SK-N-SH treated with all-trans-retinoic acid at 6 μM for 48 hours (cell line): ENCODE measurements at regions not wholly inside any gene's neighbourhood (a gene's known extent, or its start where the extent isn't known, plus 50 kb on each side); places are given as distances from the start of the nearest gene placed in this dataset.

Source experiments
- ARNTL ChIP-seq: fragments of 450-650 bp; formaldehyde crosslinking; IDR thresholded peaks from 2 replicates; pipeline ENCODE4 v1.5.0; 2020; ENCODE audit warnings: low read depth, mild to moderate bottlenecking, moderate library complexity, borderline replicate concordance
- ESRRG ChIP-seq: fragments of 250-450 bp; sonication (Bioruptor Pico); IDR thresholded peaks from 2 replicates; pipeline ENCODE4 v1.6.1; 2021; ENCODE audit warnings: mild to moderate bottlenecking
- OSR1 ChIP-seq: fragments of 250-450 bp; sonication (Bioruptor Pico); IDR thresholded peaks from 2 replicates; pipeline ENCODE4 v1.8.0; 2022; ENCODE audit warnings: moderate library complexity, mild to moderate bottlenecking, inconsistent platforms
- PATZ1 ChIP-seq: fragments of 250-450 bp; sonication (Bioruptor Pico); IDR thresholded peaks from 2 replicates; pipeline ENCODE4 v1.8.0; 2020; ENCODE audit warnings: mild to moderate bottlenecking, moderate library complexity, borderline replicate concordance
- PPARA ChIP-seq: fragments of 250-450 bp; sonication (Bioruptor Pico); IDR thresholded peaks from 2 replicates; pipeline ENCODE4 v1.5.0; 2020; ENCODE audit warnings: mild to moderate bottlenecking, borderline replicate concordance
- TOX ChIP-seq: fragments of 250-450 bp; sonication (Bioruptor Pico); IDR thresholded peaks from 2 replicates; pipeline ENCODE4 v1.8.0; 2021; ENCODE audit warnings: mild to moderate bottlenecking, moderate library complexity, borderline replicate concordance
- ZFP30 ChIP-seq: fragments of 450-650 bp; formaldehyde crosslinking; IDR thresholded peaks from 2 replicates; pipeline ENCODE4 v1.5.0; 2022; ENCODE audit warnings: mild to moderate bottlenecking, moderate library complexity
- ZNF565 ChIP-seq: fragments of 450-650 bp; formaldehyde crosslinking; conservative IDR thresholded peaks from 2 replicates; pipeline ENCODE4 v1.5.0; 2020; ENCODE audit warnings: low read depth, mild to moderate bottlenecking, moderate library complexity
- TF ChIP-seq, protein P1 (sequence below): fragments of 250-450 bp; sonication (Bioruptor Pico); IDR thresholded peaks from 2 replicates; pipeline ENCODE4 v1.5.1; 2020; ENCODE audit warnings: low read depth, mild to moderate bottlenecking, moderate library complexity

DNA sequence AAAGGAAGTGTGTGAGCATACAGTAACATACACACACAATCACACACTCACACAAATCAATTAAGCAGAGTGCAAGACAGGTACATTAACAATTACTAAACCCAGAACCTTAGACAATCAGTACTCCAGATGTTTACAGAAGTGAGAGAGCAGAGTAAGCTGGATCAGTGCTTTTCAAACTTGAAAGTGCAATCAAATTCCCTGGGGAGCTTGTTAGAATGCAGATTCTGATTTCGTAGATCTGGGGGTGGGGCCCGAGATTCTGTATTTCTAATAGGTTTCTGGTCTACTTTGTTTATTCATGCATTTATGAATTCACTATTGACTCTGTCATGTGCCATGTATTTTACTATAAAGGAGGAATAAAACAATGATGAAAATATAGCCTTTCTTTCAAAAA is 179.6 kb upstream of the PHYHIPL start:
- TF ChIP-seq PPARA (no peak), ESRRG (CRISPR knock-in tag) (no peak), ZFP30 (CRISPR knock-in tag) (no peak), PATZ1 (CRISPR knock-in tag) (no peak), ARNTL (CRISPR knock-in tag) (no peak), ZNF565 (CRISPR knock-in tag) (no peak), OSR1 (CRISPR knock-in tag) (no peak), TOX (CRISPR knock-in tag) (no peak)
- TF ChIP-seq, protein P1, sequence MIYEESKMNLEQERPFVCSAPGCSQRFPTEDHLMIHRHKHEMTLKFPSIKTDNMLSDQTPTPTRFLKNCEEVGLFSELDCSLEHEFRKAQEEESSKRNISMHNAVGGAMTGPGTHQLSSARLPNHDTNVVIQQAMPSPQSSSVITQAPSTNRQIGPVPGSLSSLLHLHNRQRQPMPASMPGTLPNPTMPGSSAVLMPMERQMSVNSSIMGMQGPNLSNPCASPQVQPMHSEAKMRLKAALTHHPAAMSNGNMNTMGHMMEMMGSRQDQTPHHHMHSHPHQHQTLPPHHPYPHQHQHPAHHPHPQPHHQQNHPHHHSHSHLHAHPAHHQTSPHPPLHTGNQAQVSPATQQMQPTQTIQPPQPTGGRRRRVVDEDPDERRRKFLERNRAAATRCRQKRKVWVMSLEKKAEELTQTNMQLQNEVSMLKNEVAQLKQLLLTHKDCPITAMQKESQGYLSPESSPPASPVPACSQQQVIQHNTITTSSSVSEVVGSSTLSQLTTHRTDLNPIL (CRISPR knock-in tag) = no peak
